H1 (cell line): ENCODE measurements at regions not wholly inside any gene's neighbourhood (a gene's known extent, or its start where the extent isn't known, plus 50 kb on each side); places are given as distances from the start of the nearest gene placed in this dataset.

Source experiments
- CEBPB ChIP-seq: IDR thresholded peaks from 2 replicates; pipeline ENCODE4 v1.6.1; 2012; ENCODE audit warnings: low read depth, low read length
- GABPA ChIP-seq: IDR thresholded peaks from 2 replicates; pipeline ENCODE4 v1.6.1; 2011; ENCODE audit warnings: mild to moderate bottlenecking, low read length, moderate library complexity, borderline replicate concordance; ENCODE audit not compliant: insufficient read depth
- TF ChIP-seq, protein P1 (sequence below): fragments of 300-600 bp; sonication (generic); IDR thresholded peaks from 2 replicates; pipeline ENCODE4 v1.7.1; 2012; ENCODE audit warnings: low read length, moderate library complexity, mild to moderate bottlenecking, inconsistent platforms; ENCODE audit not compliant: insufficient replicate concordance

DNA sequence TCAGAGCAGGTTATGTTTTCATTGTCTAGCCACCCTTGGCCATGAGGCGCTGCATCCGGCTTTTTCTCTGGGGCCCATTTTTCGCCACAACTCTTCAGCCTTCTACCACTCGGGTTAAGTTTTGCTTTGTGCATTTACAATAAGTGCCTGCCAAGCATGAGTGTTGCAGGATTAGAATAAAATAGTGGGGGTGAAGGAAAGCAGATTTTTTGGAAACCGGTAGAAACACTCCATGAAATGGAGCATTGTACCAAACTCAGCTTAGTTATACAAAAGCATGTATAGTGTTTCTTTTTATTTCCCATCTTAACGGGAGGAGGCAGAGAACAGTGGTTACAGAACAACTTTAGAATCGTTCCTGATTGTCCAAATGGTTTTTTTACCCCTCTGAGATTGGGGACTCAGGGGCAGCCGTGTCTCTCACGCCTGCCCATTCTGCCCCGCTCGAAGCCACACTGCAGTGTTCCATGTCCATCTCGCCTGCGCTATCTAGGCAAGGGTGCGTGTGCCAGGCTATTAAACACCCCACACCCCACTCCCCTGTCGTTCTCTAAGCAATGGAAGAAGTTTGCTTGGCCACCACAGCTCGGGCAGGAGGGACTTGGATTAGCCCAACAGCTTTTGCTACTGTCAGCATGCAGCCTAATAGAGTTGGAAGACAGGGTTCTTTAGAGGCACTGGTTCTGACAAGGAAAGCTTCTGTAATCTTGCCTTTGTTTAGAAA, 268.8 kb upstream of the WWC1 start (continued):
- TF ChIP-seq, protein P1, sequence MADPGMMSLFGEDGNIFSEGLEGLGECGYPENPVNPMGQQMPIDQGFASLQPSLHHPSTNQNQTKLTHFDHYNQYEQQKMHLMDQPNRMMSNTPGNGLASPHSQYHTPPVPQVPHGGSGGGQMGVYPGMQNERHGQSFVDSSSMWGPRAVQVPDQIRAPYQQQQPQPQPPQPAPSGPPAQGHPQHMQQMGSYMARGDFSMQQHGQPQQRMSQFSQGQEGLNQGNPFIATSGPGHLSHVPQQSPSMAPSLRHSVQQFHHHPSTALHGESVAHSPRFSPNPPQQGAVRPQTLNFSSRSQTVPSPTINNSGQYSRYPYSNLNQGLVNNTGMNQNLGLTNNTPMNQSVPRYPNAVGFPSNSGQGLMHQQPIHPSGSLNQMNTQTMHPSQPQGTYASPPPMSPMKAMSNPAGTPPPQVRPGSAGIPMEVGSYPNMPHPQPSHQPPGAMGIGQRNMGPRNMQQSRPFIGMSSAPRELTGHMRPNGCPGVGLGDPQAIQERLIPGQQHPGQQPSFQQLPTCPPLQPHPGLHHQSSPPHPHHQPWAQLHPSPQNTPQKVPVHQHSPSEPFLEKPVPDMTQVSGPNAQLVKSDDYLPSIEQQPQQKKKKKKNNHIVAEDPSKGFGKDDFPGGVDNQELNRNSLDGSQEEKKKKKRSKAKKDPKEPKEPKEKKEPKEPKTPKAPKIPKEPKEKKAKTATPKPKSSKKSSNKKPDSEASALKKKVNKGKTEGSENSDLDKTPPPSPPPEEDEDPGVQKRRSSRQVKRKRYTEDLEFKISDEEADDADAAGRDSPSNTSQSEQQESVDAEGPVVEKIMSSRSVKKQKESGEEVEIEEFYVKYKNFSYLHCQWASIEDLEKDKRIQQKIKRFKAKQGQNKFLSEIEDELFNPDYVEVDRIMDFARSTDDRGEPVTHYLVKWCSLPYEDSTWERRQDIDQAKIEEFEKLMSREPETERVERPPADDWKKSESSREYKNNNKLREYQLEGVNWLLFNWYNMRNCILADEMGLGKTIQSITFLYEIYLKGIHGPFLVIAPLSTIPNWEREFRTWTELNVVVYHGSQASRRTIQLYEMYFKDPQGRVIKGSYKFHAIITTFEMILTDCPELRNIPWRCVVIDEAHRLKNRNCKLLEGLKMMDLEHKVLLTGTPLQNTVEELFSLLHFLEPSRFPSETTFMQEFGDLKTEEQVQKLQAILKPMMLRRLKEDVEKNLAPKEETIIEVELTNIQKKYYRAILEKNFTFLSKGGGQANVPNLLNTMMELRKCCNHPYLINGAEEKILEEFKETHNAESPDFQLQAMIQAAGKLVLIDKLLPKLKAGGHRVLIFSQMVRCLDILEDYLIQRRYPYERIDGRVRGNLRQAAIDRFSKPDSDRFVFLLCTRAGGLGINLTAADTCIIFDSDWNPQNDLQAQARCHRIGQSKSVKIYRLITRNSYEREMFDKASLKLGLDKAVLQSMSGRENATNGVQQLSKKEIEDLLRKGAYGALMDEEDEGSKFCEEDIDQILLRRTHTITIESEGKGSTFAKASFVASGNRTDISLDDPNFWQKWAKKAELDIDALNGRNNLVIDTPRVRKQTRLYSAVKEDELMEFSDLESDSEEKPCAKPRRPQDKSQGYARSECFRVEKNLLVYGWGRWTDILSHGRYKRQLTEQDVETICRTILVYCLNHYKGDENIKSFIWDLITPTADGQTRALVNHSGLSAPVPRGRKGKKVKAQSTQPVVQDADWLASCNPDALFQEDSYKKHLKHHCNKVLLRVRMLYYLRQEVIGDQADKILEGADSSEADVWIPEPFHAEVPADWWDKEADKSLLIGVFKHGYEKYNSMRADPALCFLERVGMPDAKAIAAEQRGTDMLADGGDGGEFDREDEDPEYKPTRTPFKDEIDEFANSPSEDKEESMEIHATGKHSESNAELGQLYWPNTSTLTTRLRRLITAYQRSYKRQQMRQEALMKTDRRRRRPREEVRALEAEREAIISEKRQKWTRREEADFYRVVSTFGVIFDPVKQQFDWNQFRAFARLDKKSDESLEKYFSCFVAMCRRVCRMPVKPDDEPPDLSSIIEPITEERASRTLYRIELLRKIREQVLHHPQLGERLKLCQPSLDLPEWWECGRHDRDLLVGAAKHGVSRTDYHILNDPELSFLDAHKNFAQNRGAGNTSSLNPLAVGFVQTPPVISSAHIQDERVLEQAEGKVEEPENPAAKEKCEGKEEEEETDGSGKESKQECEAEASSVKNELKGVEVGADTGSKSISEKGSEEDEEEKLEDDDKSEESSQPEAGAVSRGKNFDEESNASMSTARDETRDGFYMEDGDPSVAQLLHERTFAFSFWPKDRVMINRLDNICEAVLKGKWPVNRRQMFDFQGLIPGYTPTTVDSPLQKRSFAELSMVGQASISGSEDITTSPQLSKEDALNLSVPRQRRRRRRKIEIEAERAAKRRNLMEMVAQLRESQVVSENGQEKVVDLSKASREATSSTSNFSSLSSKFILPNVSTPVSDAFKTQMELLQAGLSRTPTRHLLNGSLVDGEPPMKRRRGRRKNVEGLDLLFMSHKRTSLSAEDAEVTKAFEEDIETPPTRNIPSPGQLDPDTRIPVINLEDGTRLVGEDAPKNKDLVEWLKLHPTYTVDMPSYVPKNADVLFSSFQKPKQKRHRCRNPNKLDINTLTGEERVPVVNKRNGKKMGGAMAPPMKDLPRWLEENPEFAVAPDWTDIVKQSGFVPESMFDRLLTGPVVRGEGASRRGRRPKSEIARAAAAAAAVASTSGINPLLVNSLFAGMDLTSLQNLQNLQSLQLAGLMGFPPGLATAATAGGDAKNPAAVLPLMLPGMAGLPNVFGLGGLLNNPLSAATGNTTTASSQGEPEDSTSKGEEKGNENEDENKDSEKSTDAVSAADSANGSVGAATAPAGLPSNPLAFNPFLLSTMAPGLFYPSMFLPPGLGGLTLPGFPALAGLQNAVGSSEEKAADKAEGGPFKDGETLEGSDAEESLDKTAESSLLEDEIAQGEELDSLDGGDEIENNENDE, result no peak
- TF ChIP-seq GABPA, result no peak
- no peak for TF ChIP-seq CEBPB
